Peyer's patch (tissue), 4 donors: ENCODE measurements at regions not wholly inside any gene's neighbourhood (a gene's known extent, or its start where the extent isn't known, plus 50 kb on each side); places are given as distances from the start of the nearest gene placed in this dataset.

Experiments used
- DNase-seq, 3 donors: peaks; one replicate each; pipeline ENCODE4 v3.0.0-alpha.2; 2017 to 2019
- H3K27ac ChIP-seq, 4 donors: fragments of 200-600 bp; sonication (generic); one replicate each; pipeline ENCODE4 v1.5.1; 2016 to 2019
- H3K27me3 ChIP-seq, 2 donors: fragments of 200-600 bp; sonication (generic); one replicate each; pipeline ENCODE4 v1.5.1; 2019
- H3K36me3 ChIP-seq, 3 donors: fragments of 200-600 bp; sonication (generic); one replicate each; pipeline ENCODE4 v1.5.1; 2016 to 2019
- H3K4me1 ChIP-seq, 4 donors: fragments of 200-600 bp; sonication (generic); one replicate each; pipeline ENCODE4 v1.5.1; 2016 to 2019
- H3K4me3 ChIP-seq, 4 donors: fragments of 200-600 bp; sonication (generic); 1 replicate in 3 of 4; 2 replicates in 1 of 4; pipeline ENCODE4 v1.5.1; 2016 to 2019; ENCODE audit warnings: mild to moderate bottlenecking in 1 of 4
- H3K9me3 ChIP-seq, 4 donors: fragments of 200-600 bp; sonication (generic); one replicate each; pipeline ENCODE4 v1.5.1; 2016 to 2019; ENCODE audit warnings: mild to moderate bottlenecking in 1 of 4
- CTCF ChIP-seq, 6 experiments: fragments of 450-650 bp in 4 of 6; fragments of 200-600 bp in 2 of 6; sonication (generic) in 1 of 6; IDR thresholded peaks; one replicate each; pipeline ENCODE4 v1.5.1; 2017 to 2019; ENCODE audit warnings: antibody characterized with exemption in 6 of 6, mild to moderate bottlenecking in 3 of 6, moderate library complexity in 1 of 6
- POLR2A ChIP-seq, 2 donors: fragments of 450-650 bp; IDR thresholded peaks; one replicate each; pipeline ENCODE4 v1.5.1; 2017; ENCODE audit warnings: antibody characterized with exemption in 2 of 2, mild to moderate bottlenecking in 2 of 2, moderate library complexity in 2 of 2

- Histone ChIP-seq H3K9me3 (no peaks in the 10 kb centered on the region), H3K27ac (no peak overlapping the region), H3K36me3 (no peaks in the 10 kb centered on the region), H3K4me1 (no peaks in the 10 kb centered on the region), H3K27me3 (no peaks in the 10 kb centered on the region), H3K4me3 (no peak overlapping the region)
- no peak for TF ChIP-seq CTCF (IDR thresholded peaks at IDR 0.05)
- TF ChIP-seq POLR2A (IDR thresholded peaks at IDR 0.05) = no peak
- no peak for DNase-seq
These were observed 512.8 kb upstream of the SLC8A1 start for GRCh38 chr2:40964509-40965250.

GRCh38 chr2:40967451-40967850 lies 515.6 kb upstream of the SLC8A1 start:
- no peaks in the 10 kb centered on the region for H3K27me3 ChIP-seq
- no peak for DNase-seq
- H3K4me1 ChIP-seq = no peaks in the 10 kb centered on the region
- no peak overlapping the region for H3K27ac ChIP-seq
- H3K4me3 ChIP-seq = no peak overlapping the region
- TF ChIP-seq CTCF (IDR thresholded peaks at IDR 0.05) = no peak
- TF ChIP-seq POLR2A (IDR thresholded peaks at IDR 0.05) = no peak
- H3K9me3 ChIP-seq = no peaks in the 10 kb centered on the region
- H3K36me3 ChIP-seq = no peaks in the 10 kb centered on the region

GRCh38 chr2:40975151-40975550 lies 523.3 kb upstream of the SLC8A1 start:
- H3K27ac ChIP-seq = no peak overlapping the region

GRCh38 chr2:40997362-40997761 lies 545.5 kb upstream of the SLC8A1 start:
- Histone ChIP-seq H3K4me3 (no peak overlapping the region), H3K27ac (no peak overlapping the region), H3K27me3 (no peaks in the 10 kb centered on the region), H3K4me1 (no peaks in the 10 kb centered on the region), H3K9me3 (no peaks in the 10 kb centered on the region), H3K36me3 (no peaks in the 10 kb centered on the region)
- no peak for DNase-seq
- TF ChIP-seq CTCF (IDR thresholded peaks at IDR 0.05) = no peak
- TF ChIP-seq POLR2A (IDR thresholded peaks at IDR 0.05) = no peak

More at GRCh38 chr2:40975151-40975550, 523.3 kb upstream of the SLC8A1 start:
- no peaks in the 10 kb centered on the region for H3K36me3 ChIP-seq
- no peak for DNase-seq
- TF ChIP-seq CTCF (IDR thresholded peaks at IDR 0.05) (no peak), POLR2A (IDR thresholded peaks at IDR 0.05) (no peak)
- H3K4me3 ChIP-seq = no peak overlapping the region
- no peaks in the 10 kb centered on the region for H3K9me3 ChIP-seq
- no peaks in the 10 kb centered on the region for H3K4me1 ChIP-seq
- H3K27me3 ChIP-seq = no peaks in the 10 kb centered on the region

- Histone ChIP-seq H3K9me3 (no peaks in the 10 kb centered on the region), H3K27ac (no peak overlapping the region), H3K27me3 (no peaks in the 10 kb centered on the region), H3K4me1 (no peaks in the 10 kb centered on the region), H3K36me3 (no peaks in the 10 kb centered on the region), H3K4me3 (no peak overlapping the region)
- DNase-seq = no peak
- TF ChIP-seq CTCF (IDR thresholded peaks at IDR 0.05) (no peak), POLR2A (IDR thresholded peaks at IDR 0.05) (no peak)
These were observed 548.5 kb upstream of the SLC8A1 start for GRCh38 chr2:41000374-41000773.
